GM10266 (cell line): ENCODE measurements at regions not wholly inside any gene's neighbourhood (a gene's known extent, or its start where the extent isn't known, plus 50 kb on each side); places are given as distances from the start of the nearest gene placed in this dataset.

Experiments
- DNase-seq: peaks from one replicate; pipeline ENCODE4 v3.0.0; 2012; ENCODE audit errors: extremely low spot score
- CTCF ChIP-seq: IDR thresholded peaks from 2 replicates; pipeline ENCODE4 v1.5.1; 2012; ENCODE audit warnings: mild to moderate bottlenecking, low read depth; ENCODE audit not compliant: control insufficient read depth, insufficient read depth; ENCODE audit errors: missing control alignments

DNA sequence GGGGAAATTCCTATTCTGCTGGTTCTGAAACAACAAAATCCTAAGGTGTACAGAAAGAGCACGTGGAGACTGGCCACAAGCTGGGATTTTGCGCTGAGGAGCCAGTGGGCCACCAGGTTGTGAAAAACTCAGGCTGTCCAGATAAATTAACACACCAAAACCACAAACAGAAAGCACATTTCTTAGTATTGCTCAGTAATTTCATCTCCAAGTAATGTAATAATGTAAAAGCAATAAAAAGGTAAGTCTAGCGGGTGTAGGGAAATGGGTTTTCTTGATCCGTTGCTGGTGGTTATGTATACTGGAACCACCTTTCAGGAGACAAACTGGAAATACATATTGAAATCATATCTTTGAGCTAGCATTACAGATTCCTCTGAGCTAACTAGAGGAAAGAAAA, 195.6 kb upstream of the CNR1 start:
- DNase-seq = no peak
- TF ChIP-seq CTCF = no peak

DNA sequence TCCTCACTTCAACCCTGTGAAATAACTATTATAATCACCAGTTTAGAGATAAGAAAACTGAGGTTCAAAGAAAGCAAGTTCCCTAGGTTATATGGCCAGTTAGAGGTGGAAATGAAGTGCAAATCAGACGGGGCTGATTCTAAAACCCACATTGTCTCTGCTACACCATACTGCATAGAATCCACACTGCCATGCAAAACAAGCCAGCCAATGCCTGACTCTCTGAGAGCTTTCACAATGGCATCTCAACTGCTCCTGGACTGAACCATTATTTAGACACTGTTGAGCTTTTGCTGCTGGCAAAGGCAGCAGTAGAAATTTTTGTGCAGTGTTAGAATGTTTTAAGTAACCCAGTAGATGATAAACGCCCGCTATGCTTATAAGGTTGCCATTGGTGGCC, 195.2 kb upstream of the CNR1 start:
- no peak for TF ChIP-seq CTCF
- DNase-seq = no peak

- TF ChIP-seq CTCF = no peak
- DNase-seq = no peak
Observed at GRCh38 chr6:88360203-88360797, 194.2 kb upstream of the CNR1 start.

- DNase-seq = no peak
Observed at GRCh38 chr6:88359530-88360202, 193.5 kb upstream of the CNR1 start.

GRCh38 chr6:88358846-88359245, 192.7 kb upstream of the CNR1 start:
- TF ChIP-seq CTCF = no peak
- no peak for DNase-seq

More at GRCh38 chr6:88359530-88360202, 193.5 kb upstream of the CNR1 start:
- no peak for TF ChIP-seq CTCF

DNA sequence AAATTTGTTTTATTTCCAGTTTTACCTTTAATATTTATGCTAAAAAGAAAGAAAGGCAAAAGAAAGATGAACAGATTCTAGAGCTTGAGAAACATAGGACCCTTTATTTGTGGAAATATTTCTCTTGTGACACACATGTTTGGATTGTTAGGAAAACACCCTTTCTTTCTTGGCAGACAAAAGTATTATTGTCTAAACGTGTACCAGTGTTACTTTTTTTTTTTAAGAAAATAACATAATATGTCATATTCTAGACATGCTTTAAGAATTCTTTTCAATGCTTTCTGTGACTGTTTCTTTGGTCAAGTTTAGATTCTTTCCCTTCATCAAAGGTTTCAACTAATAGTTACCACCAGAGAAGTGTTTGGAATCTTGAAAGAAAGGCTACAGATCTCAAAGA, 183.4 kb upstream of the CNR1 start:
- TF ChIP-seq CTCF = no peak
- DNase-seq = no peak

GRCh38 chr6:88342336-88342735, 176.2 kb upstream of the CNR1 start:
- no peak for TF ChIP-seq CTCF
- DNase-seq = no peak
